Hematopoietic multipotent progenitor cell treated with erythropoietin and hydrocortisone succinate and interleukin-3 and kit ligand, for 6 days (in vitro differentiated cells): ENCODE measurements at regions not wholly inside any gene's neighbourhood (a gene's known extent, or its start where the extent isn't known, plus 50 kb on each side); places are given as distances from the start of the nearest gene placed in this dataset.

Experiments used
- DNase-seq: peaks from one replicate; pipeline ENCODE4 v3.0.0-alpha.2; 2015

DNA sequence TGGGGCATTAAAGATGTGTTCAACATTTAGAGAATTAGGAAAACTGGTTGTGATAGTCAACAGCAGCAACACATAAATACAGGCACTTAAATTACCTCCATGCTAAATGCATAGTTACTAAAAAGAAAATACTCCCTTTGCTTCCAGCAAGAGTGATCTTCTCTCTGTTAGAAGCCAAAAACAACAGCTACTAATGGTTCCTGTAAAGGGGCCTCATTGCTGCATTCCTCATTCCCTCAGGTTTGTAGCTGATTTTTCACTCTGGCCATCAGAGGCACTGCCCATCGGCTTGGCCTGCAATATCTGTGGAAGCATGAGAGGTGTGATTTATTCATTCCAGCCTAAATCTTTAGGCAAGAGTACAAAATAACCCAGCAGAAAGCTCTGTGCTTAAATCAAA, 466.0 kb upstream of the ADAMTS16 start:
- no peak for DNase-seq

DNA sequence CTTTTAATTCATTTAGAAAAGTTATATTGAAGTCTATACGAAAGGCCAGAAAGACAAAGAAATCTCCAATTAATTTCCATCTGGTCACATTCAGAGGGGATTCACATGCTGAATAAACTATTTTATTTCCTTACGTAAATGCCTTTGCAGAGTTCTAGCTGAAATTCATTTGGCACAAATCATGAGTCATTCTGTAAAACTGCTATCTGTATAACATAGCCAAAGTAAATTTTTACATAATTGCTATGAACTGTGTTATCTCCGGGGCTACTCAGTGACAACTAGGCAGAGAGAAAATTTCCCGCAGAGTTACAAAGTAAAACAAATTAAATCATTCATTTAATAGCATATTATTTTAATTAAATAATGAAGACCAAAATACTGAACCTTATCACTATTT, 463.2 kb upstream of the ADAMTS16 start:
- DNase-seq, result no peak

DNA sequence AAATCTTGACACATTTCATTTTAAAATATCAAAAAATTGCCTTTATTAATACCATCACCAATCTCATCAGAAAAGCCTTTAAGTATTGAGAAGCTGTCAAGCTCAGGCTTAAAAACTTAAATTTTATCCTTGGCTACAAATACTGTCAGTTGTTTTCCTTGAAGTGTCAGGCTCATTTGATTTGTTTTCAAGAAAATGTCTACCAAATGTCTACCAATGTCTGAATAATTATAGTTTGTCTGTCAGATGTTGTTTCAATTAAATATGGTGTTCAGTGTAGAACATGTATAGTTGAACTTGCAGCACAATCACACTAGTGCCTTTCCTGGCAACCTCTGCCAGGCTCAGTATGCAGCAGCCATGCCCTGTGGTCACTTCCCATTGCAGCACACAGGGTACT, 455.2 kb upstream of the ADAMTS16 start:
- no peak for DNase-seq

DNA sequence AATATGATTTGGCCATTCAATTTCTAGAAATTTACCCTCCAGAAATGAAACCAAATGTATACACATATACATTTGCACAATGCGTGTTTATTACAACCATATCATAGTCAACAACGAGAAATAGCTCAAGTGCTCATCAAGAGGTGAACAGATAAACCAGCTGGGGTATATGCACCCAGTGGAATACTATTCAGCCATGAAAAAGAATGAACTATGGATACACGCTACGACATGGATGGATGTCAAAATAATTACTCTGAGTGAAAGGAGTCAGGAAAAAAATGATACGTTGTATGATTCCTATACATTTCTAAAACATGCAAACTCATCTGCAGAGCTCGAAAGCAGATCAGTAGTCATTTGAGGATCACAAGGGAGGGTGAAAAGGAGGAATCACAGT, 441.5 kb upstream of the ADAMTS16 start:
- no peak for DNase-seq

DNA sequence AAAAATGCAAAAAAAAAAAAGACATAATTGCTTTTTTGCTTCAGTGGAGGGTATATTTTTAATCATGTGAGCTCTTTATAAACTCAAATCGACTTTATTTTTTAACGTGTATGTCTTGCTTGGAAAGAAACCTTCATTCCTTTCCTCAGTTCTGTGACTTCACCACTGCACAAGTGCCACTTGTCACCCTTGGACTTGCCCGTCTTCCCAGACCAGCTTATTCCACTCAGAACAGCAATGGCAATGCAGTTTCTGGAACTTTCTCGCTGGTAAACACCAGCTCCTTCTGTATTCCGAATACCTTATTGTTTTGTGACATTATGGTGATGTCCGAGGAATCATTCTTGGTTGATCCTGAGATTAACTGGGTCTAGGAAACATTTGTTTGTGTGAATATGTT, 440.5 kb upstream of the ADAMTS16 start:
- no peak for DNase-seq

DNA sequence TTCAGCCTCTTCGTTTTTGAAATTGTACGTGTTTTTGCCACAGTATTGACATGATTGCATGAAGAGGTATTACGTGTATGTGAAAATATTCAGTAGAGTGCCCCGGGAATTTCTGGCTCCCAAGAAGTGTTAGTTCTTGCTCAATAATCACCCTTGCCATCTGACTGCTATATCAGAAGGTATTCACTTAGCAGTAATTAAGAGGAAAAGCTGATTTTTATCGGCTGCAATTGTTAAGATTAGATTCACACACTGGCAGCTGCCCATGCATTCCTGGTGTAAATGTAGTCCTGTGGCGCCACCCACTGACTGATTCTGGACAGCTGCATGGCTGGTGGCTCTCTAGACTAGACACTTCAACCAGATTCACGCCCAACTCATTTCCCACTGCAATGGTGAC, 440.1 kb upstream of the ADAMTS16 start:
- DNase-seq, result peak; percentile 33

DNA sequence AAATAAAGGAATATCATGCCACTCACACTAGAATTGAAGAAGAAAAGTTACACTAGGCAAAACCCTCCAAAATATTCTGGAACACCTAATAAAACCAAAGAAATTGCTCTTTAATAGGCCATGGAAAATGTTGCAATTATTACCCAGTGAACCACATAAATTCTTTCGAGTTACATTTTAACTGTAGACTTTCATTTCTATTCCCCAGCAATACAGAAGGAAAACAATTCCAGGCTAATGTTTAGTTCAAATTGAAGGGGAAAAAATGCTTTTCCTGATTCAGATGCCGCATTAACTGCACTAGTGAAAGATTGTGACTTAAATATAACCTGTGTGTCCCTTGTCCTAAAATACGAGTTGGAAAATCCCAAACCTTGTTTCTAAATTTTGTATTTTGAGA, 439.3 kb upstream of the ADAMTS16 start:
- no peak for DNase-seq

DNA sequence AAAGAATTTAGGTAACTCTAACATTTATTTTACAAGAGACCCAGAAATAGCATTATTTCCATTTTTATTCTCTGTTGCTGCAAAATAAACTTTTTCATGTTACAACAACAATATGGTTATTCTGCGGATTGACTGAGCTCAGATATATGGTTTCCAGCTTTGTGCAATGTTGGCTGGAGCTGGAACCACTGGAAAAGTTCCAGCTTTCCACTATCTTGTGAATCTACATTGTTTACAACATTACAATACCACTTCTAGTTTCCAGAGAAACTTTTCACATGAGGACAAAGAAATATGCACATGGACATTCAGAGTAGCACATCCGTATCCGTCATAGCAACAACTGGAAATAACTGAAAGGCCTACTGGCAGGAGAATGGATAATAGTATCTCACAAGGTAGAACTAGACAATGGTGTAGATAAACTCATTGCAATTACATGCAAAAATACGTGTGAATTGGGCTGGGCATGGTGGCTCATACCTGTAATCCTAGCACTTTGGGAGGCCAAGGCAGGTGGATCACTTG, 436.1 kb upstream of the ADAMTS16 start:
- DNase-seq, result no peak

DNA sequence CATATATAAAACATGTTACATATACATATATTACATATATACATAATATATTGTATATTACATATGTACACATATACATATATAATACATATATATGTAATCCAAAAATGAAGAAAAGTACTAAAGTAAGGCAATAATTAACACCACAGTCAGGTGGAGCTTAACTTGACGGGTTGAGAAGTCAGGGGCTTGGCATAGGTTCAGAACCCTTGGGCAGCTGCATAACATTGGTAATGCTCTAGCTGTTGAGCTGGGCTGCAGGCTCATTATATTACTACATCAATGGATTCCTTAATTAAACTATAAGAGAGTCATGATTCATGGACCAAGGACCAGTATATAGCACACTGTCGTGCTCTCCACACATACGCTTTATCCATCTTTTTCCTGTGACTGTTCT, 435.2 kb upstream of the ADAMTS16 start:
- DNase-seq, result no peak

DNA sequence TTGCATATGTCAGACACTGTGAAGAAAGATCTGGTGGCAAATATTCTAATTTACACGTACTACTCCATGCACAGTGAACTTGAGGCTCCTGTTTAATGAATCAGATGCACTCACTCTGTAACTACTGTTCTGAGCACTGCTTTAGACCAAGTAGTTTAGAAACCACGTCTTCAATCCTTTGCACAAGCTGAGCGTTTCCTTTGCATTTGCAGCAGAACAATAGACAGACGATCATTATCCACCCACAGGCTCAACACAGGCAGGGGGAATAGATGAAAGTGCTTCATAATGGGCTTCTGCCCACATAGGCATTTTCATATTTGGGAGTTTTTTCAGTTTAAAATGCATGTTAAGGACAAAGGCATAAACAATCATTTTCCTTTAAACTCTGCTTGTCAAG, 423.3 kb upstream of the ADAMTS16 start:
- no peak for DNase-seq

DNA sequence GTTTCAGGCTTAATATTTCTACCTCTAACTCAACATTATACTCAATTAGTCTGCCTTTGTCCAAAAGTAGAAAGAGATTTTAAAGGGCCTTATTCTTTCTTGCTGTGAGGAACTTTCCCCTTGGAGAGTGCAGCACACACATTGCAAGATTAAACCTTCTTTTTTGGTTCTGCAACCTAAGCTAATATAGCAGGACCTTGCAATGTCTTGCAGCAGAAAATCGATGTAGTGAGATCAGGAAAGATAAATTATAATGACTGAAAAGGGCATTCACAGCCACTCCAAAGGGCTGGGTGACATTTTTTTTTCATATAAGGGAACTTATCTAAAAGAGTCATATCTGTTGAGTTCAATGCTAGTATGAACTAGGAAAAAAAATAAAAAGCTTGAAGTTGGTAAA, 422.7 kb upstream of the ADAMTS16 start:
- DNase-seq, result no peak

DNA sequence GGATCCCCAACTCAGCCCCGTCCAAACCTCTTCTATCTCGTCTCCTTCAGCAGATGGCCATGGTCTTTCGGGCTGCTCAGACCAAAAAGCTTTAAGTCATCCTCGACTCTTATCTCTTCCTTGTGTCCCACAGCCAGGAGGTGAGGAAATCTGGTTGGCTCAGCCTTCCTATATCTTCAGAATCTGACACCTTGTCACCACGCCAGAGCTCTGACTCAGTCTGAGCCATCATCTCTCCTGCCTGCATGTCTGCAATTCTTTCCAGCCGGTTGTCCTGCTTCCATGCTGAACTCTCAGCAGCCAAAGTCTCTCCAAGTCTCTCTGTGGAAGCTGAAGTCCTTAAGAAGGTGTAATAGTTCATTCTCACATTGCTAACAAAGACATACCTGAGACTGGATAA, 419.3 kb upstream of the ADAMTS16 start:
- DNase-seq, result no peak

DNA sequence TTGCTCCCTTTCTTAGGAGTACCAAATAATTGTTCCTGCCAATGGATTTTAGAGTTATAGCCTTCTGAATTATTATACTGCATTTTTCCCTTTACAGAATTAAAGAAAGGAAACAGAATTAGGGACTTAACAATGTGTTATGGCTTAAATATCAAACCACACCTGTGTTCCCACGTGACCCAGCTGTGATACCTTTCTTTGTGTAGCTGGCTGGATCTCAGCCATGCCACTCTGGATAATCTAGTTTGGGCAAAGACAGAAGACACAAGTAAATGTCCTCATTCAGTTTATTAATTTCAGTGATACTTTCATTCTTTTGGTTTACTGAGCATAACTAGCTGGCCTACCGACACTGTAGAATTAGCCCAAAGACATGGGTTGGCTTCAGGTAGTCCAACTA, 417.2 kb upstream of the ADAMTS16 start:
- no peak for DNase-seq

DNA sequence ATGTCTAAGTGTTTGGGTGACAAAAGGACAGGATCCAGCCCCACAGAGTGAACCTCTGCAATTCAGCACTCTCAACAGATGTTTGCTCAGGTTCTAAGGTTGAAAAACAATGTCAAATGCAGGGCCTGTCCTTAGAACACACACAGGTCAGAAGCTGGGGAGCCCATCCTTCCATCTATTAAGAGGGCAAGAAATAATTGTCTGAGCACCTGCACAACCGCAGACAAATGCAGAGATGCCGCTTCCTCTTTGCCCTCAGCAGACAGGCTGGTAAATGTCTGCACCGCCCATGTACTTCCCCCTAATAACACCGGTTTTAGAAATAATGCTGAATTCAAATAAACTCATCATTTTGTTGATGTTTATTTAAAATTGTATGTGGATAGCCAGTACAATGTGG, 414.5 kb upstream of the ADAMTS16 start:
- no peak for DNase-seq

DNA sequence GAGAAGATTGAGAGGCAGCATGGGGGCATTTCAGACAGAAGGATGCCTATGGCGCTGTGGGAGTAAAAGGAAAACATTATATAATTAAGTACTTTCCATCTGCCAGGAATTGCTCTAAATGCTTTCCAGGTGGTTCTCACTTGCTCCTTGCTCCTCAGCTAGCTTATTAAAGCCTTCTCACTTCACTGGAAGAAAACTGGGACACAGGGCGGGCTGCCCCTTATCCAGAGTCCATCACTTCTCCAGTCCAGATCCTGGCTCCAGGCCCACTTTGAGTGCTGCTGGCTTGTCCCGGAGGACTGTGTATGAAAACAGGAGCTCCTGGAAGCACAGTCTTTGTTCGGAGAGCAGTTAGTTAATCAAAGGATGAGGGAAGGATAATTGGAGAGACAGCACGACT, 409.9 kb upstream of the ADAMTS16 start:
- DNase-seq, result no peak

DNA sequence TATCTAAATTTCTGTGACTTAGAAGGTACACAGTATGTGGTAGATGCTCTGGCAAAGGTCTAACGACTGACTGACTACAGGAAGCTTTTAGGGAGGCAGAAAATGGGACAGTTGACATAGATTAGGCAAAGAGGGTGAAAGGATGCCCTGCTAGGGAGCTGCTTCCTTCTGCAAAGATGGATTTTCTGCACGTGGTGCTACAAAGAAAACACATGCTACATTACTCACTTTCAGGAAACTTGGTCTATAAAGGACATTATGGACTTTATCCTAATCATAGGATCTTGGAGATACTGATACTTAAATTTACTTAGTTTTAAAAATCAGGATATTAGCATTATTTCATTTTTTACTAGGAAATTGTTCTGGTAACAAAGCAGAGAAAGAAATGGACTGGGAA, 405.8 kb upstream of the ADAMTS16 start:
- no peak for DNase-seq

DNA sequence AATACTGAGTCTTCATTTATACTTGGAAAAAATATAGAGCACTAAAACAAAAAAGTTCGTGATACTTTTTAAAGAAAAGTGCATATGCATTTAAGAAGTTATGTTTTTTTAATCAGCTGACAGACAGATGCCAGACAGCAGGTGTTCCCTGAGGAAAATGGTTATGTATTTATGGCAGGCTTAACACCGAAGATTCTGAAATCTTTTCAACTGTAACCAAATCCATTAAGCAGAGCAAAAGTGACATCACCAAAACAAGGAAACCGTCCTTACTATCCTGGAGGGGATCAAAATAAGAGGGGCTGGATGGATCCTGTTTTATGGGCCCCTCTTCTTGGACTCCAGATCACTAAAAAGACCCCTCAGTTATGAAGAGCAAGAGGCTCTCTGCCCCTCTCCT, 404.9 kb upstream of the ADAMTS16 start:
- DNase-seq, result no peak

DNA sequence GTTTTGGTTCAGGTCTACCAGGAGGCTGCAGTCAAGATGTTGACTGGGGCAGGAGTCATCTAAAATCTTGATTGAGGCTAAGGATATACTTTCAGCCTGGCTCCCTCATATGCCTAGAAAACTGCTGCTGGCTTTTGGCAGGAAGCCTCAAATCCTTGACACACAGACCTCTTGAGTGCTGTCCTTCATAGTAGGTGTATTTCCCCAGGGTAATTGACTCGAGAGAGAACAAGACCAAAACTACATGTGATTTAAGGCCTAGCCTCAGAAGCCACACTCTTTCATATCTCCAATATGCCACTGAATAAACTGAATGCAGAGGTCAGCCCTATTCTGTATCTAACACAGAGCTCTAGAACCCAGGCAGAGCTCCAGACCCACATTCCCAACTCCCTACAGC, 402.3 kb upstream of the ADAMTS16 start:
- no peak for DNase-seq

DNA sequence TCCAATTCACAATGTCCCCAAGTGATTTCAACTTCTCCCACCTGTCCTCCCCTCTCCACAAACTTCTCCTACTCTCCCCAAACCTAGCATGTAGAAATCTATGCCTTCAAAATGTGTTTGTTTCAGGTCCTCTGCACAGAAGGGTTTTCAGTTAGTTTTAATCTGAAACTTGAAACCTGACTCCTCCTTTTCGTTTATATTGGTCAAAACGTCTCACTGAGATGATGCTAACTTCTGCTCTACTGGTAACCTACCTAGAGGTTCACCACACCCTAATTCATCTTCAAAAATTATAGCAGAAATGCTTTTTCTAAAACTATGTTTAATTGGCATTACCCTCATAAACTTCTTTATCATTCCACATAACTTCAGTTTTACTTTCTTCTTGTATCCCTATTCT, 401.8 kb upstream of the ADAMTS16 start:
- DNase-seq, result no peak

DNA sequence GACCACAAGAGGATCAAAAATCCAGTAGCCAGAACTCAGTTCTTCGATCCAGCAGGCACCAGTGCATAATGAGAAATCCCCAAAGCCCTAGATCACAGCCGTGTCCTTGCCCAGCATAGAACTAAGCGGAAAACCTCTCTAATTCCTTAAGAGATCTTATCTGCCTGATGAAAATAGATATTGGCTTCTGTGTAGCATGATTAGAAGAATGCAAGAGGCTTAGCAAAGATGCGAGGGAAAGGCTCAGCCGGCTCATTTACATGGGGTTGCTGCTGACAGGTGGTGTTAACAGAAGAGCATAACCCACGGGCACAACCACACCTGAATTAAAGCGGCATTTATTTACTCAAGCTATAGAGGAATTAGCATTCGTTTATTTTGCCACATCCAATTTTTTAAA, 400.0 kb upstream of the ADAMTS16 start:
- DNase-seq, result no peak

DNA sequence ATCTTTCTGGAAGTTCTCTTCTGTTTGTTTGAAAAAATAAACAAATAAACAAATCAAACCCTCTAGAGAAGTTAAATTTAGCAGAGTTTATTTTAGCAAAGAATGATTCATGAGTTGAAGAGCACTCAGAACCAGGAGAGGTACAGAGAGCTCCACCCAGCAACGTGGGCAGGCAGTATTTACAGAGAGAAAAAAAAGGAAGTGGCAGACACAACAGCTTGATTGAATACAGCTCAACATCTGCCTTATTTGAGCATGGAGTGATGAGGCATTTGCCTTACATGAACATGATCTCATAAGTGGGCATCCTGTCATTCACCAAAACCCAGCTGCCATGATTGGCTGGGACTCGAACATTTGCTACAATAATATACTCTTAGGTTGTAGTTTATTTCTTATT, 381.6 kb upstream of the ADAMTS16 start:
- no peak for DNase-seq

DNA sequence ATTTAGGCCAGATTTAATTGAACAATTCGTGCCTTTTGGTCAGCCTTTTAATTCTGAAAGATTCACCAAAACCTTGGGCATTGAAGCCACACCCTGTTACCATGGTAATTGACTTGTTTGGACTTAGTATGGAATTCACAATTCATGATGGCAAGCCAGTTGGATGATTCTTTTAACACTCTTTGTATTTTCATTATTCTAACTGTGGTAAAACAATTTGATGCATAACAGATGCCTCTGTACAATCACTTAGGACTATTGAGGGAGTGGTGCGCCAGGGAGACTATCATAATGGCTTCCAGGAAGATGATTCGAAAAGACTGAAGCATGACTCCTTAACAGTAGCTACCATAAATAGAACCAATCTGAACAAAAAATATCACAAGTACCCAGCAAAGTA, 381.1 kb upstream of the ADAMTS16 start:
- DNase-seq, result no peak

DNA sequence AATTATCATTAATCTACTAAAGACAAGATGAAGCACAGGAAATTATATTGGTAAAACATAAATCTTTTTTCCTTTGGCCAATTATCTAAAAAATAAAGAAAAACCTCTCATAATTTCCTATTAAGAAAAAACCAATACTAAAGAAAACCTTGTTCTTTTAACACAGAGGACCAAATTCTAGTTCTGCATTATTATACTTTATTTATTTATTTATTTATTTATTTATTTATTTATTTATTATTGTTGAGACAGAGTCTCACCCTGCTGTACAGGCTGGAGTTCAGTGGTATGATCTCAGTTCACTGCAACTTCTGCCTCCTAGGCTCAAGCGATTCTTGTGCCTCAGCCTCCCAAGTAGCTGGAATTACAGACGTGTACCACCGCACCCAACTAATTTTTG, 377.8 kb upstream of the ADAMTS16 start:
- no peak for DNase-seq

DNA sequence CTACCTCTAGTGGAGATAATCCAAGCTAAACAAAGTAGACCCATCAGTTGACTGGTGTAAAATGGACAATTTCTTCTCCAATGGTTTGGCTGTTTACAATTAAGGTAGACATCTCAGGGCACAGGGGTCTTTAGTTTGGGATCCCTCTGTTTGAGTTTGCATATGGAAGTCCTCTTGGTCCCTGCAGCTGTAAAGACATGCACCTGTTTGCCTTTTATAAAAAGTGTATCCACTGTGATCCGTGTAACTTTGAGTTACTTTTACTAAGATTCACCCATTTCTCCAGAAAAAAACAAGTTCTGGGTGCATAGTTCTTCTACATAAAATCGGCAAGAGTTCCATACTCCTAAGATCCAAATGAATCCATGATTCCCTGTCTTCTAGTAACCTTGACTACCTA, 374.7 kb upstream of the ADAMTS16 start:
- no peak for DNase-seq

DNA sequence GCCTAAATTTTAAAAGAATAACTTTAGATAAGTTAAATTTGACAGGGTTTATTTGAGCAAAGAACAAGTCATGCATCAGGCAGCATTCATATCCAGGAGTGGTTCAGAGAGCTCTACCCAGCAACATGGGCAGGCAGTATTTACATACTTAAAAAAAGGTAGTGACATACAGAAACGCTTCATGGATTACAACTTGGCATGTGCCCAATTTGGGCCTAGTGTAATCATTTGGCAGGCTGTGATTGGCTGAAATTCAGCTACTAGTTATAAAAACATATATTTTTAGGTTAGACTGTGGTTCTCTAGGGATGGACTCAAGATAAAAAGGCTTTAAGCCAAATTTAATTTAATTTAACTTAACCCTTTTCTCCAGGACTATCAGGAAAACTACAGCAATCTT, 374.0 kb upstream of the ADAMTS16 start:
- DNase-seq, result no peak

DNA sequence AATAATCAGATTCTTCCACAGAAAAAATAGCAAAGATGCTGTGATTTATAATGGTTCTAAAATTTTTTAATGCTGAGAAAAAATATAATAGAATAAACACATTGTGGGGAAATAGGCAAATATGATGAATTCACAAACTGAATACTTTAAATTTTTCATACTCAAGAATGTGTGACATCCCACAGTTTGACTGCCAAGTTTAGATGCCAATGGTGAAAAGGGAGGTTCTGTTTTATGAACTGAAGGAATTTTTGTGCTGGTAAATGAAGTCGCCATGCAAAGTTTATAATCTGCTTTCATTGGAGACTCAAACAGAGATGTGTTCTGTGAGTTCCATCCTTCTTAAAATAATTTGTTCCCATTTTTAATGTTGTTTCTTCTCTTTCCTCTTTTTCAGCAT, 367.5 kb upstream of the ADAMTS16 start:
- no peak for DNase-seq
